NCI-H526 (cell line): ENCODE measurements at regions not wholly inside any gene's neighbourhood (a gene's known extent, or its start where the extent isn't known, plus 50 kb on each side); places are given as distances from the start of the nearest gene placed in this dataset.
"Not testable (repeated sequence)": the region's sequence is repeated elsewhere in the genome, so short reads cannot be mapped to it uniquely, and the experiment has no call there.

Source experiments
- DNase-seq, 2 experiments: peaks; one replicate each; lab custom pipeline; 2025; lab: John Stamatoyannopoulos, UW

DNA sequence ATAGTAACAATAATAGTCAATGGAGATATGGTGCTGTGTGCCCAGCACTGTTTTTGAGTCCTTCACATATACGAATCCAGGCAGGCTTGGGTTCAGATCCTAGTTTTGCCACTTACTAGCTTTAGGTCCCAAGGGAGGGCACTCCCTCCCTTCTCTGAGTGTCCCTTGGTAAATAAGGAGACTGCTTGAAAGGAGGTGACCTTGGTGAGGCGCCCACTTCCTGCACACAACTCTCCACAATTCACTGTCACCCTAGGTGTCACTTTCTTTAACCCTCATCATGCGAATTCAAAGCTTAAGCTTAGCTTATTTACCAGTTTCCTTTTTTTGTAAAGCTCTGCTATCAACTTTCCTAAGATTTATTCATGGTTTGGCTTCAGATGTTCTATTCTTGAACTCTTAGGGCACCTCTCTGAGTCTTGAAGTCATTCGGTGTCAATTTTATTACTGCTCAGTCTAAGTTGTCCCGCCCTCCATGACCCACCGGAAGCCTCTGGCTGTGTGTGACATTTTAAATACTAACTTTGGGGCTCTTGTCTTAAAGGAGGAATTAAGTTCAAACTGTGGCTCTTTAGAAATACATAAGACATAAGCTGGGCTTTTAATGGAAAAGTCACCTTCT is 170.7 kb upstream of the ZNF618 start:
- no peak for DNase-seq

- DNase-seq = no peak
These were observed 170.1 kb upstream of the ZNF618 start for GRCh38 chr9:113705928-113706519.

DNA sequence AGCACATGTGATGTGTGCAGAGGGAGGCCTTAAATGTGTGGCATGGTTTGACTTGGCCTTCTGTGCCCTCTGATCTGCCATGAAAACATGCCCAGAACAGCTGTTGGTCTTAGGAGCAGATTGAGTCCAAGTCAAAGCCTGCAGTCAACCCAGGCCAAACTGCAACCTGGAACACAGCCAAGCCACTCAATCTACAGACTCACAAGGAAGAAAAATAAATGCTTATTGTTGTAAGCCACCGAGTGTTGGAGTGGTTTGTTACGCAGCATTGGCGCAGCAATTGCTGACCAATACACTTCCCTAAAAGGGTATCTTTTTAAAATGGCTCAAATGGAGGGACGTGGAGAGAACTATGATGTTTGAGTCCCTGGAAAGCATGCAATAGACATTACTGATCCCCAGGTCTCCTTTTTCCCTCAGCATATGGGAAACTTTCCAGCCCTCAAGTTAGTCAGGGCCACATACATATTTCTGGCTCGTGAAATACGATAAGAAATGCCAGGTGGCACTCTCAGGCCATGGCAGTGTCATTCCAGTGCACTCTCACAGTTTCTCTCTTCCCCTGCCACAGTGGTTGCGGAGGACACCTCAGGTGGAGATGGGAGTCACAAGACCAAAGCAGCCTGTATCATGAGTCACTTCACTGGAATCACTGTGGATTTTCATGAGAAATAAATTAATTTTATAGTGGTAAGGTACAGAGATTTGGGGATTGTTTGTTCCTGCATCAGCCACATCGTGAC is 168.0 kb upstream of the ZNF618 start:
- DNase-seq = no peak

DNA sequence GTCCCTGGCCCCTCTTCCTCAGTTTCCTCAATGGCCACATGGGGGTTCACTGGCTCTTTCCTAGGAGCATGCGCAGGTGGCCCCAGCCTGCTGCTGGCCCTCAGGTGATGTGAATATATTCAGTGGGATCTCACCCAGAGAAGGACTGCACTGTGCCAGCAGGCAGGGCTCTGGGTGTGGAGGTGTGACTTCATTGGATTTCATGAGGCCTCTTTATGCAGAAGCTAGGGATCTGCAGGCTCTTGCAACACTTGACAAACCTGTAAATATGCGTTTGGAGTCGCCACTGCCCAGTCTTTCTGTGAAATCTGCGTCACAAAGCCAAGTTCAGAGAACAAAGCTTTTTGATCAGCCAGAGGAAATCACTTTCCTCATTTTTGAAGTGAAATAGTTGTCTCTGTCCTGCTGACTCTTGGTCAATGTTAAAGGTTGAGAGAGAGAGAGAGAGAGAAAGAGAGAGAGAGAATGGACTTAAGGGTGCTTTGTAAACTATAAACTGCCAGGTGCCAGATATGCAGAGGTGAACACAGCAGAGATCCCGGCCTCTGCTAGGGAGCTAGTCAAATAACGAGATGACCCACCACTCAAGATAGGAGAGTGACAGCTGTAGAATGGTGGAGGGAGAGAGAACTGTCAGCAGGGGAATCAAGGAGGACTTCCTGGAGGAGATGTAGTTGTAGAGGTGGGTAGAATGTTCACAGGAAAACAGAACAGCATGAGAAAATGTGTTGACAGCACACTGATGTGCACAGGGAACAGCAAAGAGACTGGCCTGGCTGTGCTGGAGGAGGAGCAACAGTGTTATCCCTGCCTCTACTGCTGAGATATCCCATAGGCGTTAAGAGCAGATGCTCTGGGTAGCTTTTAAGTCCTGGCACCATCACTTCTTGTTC is 167.0 kb upstream of the ZNF618 start:
- DNase-seq = no peak

DNA sequence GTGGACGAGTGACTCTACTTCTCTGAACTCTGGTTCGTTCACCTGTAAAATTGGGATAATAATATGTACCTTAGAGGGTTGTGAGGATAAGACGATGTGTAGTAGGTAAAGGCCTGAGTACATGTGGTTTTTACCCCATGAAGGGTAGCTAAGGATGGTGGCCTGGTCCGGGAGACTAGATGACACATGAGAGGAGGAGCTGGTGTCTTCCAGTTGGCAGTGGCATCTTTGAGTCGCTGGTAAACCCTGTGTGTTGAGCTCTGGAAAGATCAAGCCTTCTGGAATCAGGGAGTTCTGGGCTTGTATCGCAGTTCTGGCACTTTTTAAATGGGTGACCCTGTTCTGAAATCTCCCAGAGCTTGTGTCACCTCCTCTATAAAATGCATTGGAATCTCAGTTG is 166.4 kb upstream of the ZNF618 start:
- no peak for DNase-seq

DNA sequence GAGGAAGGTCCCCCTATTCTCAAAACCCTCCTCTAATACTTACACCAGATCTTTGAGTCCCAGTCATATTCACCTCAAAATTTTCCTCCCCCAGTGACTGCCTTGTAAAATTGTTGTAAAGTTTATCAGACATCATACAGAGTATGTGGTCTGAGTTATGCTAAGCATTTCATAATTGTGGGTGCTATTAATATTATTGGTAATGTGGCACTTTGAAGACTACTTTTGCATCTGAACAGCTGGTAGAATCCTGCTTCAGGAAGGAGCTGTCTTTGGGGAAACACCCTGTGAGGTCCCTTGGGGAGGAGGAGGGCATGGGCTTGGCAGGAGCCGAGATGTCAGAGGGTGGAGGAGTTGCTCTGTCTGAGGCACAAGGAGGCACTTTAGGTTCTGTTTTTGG is 164.9 kb upstream of the ZNF618 start:
- no peak for DNase-seq

- DNase-seq = no peak
These were observed 164.1 kb upstream of the ZNF618 start for GRCh38 chr9:113712053-113712452.

- DNase-seq = no peak
These were observed 161.0 kb upstream of the ZNF618 start for GRCh38 chr9:113715086-113715485.

- no peak for DNase-seq
These were observed 156.2 kb upstream of the ZNF618 start for GRCh38 chr9:113719919-113720318.

GRCh38 chr9:113720495-113720894 is 155.6 kb upstream of the ZNF618 start:
- DNase-seq = no peak

- no peak for DNase-seq
These were observed 154.3 kb upstream of the ZNF618 start for GRCh38 chr9:113721856-113722255.

DNA sequence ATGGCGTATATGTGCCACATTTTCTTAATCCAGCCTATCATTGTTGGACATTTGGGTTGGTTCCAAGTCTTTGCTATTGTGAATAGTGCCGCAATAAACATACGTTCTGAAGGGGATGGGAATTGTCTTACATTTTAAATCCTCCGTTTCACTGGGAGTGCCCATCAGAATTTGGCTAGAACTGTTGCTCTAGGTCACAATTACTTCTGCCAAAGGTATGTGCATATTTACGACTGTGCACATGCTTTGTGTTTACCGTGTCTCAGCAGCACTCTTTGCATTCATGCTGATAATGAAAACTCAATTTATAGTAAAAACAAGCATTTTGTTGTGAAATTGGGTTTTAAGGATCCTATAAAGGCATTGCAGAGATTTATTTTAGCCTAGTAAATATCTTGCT is 151.9 kb upstream of the ZNF618 start:
- no peak for DNase-seq

GRCh38 chr9:113728989-113729388 is 147.1 kb upstream of the ZNF618 start:
- no peak for DNase-seq

- DNase-seq = no peak
These were observed 141.3 kb upstream of the ZNF618 start for GRCh38 chr9:113734826-113735225.

DNA sequence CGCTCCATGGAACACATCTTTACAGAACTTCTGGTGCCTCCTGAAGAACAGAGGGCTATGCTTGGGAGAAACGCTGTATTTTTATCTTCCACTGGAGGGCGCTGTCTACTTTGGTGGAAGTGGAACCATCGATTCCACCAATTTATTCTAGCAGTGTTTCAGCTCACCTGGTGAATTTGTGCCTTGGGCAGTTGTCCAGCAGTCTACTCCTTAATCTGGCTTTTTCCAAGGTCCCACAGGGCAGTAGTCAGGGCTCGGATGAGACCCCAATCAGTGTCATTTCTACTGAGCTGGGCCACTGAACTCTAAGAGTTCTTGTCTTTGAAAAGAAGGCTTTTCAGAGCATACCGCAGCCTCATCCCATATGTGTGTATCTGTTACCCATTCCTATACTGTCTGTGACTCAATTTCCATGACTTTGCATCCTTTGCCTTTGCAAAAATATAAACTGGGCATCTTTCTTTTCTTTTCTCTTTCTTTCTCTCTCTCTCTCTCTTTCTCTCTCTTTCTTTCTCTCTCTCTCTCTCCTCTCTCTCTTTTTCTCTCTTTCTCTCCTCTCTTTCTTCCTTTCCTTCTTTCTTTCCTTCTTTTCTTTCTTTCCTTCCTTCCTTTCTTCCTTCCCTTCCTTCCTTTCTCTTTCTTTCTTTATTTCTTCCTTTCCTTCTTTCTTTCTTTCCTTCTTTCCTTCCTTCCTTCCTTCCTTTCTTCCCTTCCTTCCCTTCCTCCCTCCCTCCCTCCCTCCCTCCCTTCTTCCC is 138.4 kb upstream of the ZNF618 start:
- peak; percentile 53 to 74 for DNase-seq

GRCh38 chr9:113738496-113738892 is 137.6 kb upstream of the ZNF618 start:
- peak in 1 of 2 experiments; percentile 11 for DNase-seq

GRCh38 chr9:113738893-113739604 is 137.1 kb upstream of the ZNF618 start:
- DNase-seq = peak in 1 of 2 experiments; percentile 21

- DNase-seq = not testable (repeated sequence)
These were observed 136.3 kb upstream of the ZNF618 start for GRCh38 chr9:113739605-113740507.

- DNase-seq = peak; percentile 20 to 34
These were observed 135.3 kb upstream of the ZNF618 start for GRCh38 chr9:113740508-113741500.
